CD4-positive, CD25-positive, alpha-beta regulatory T cell (primary cell): ENCODE measurements at regions not wholly inside any gene's neighbourhood (a gene's known extent, or its start where the extent isn't known, plus 50 kb on each side); places are given as distances from the start of the nearest gene placed in this dataset.
"Not testable (repeated sequence)": the region's sequence is repeated elsewhere in the genome, so short reads cannot be mapped to it uniquely, and the experiment has no call there.

Experiments used
- ATAC-seq, 2 donors: fragments of 150-1000 bp; cut with Tn5 transposase; one replicate each; pipeline ENCODE4 v1.10.0; 2021; ENCODE audit warnings: low read depth in 2 of 2, moderate number of reproducible peaks in 2 of 2, moderate library complexity in 1 of 2
- DNase-seq, 3 donors: peaks; one replicate each; pipeline versions ENCODE4 v3.0.0 to v3.0.0-alpha.2; 2012 to 2022; ENCODE audit warnings: mixed read lengths in 1 of 3
- H3K27ac ChIP-seq: one replicate; pipeline ENCODE4 v1.7.0; 2013; ENCODE audit warnings: mild to moderate bottlenecking, low read length; ENCODE audit not compliant: insufficient read depth, poor library complexity, severe bottlenecking
- H3K27me3 ChIP-seq: one replicate; pipeline ENCODE4 v1.7.0; 2013; ENCODE audit warnings: low read length; ENCODE audit not compliant: control insufficient read depth, insufficient read depth
- H3K36me3 ChIP-seq: one replicate; pipeline ENCODE4 v1.7.0; 2013; ENCODE audit warnings: mild to moderate bottlenecking, low read length, moderate library complexity; ENCODE audit not compliant: control insufficient read depth, insufficient read depth
- H3K4me1 ChIP-seq: 2 replicates; pipeline ENCODE4 v1.7.0; 2013; ENCODE audit warnings: mild to moderate bottlenecking, low read length; ENCODE audit not compliant: insufficient read depth, control insufficient read depth, poor library complexity, severe bottlenecking
- H3K4me3 ChIP-seq: one replicate; pipeline ENCODE4 v1.7.0; 2013; ENCODE audit warnings: low read depth, mild to moderate bottlenecking, low read length, moderate library complexity
- H3K9me3 ChIP-seq, 2 experiments: 1 replicate in 1 of 2; 2 replicates in 1 of 2; pipeline ENCODE4 v1.7.0; 2013; ENCODE audit warnings: low read length in 2 of 2, mild to moderate bottlenecking in 1 of 2, moderate library complexity in 1 of 2; ENCODE audit not compliant: control insufficient read depth in 2 of 2
- H3K27ac Mint-ChIP-seq, 3 donors: one replicate each; pipeline ENCODE4 v1.8.0; 2020 to 2022; ENCODE audit warnings: mild to moderate bottlenecking in 3 of 3, mixed read lengths in 3 of 3, moderate library complexity in 2 of 3
- H3K27me3 Mint-ChIP-seq: one replicate; pipeline ENCODE4 v1.8.0; 2022; ENCODE audit warnings: mild to moderate bottlenecking, mixed read lengths
- H3K36me3 Mint-ChIP-seq: one replicate; pipeline ENCODE4 v1.8.0; 2020; ENCODE audit warnings: mixed read lengths
- H3K4me1 Mint-ChIP-seq, 4 donors: one replicate each; pipeline ENCODE4 v1.8.0; 2020 to 2022; ENCODE audit warnings: mixed read lengths in 4 of 4, mild to moderate bottlenecking in 1 of 4
- H3K4me3 Mint-ChIP-seq, 4 donors: one replicate each; pipeline ENCODE4 v1.8.0; 2020 to 2022; ENCODE audit warnings: mild to moderate bottlenecking in 4 of 4, mixed read lengths in 4 of 4, moderate library complexity in 3 of 4
- H3K9me3 Mint-ChIP-seq, 7 donors: one replicate each; pipeline ENCODE4 v1.8.0; 2020 to 2022; ENCODE audit warnings: mixed read lengths in 7 of 7, mild to moderate bottlenecking in 3 of 7, moderate library complexity in 2 of 7

GRCh38 chr15:87547470-87548181 lies 708.9 kb downstream of the NTRK3 start:
- H3K4me1 ChIP-seq = no peaks in the 10 kb centered on the region
- peaks cover 0 to 8% (median 5%) of the 10 kb centered on the region in 7 donors for H3K9me3 Mint-ChIP-seq
- H3K27me3 Mint-ChIP-seq = no peaks in the 10 kb centered on the region
- H3K4me3 ChIP-seq = no peak overlapping the region
- DNase-seq = no peak
- H3K27ac Mint-ChIP-seq = no peak overlapping the region
- no peaks in the 10 kb centered on the region for H3K27me3 ChIP-seq
- H3K9me3 ChIP-seq = no peaks in the 10 kb centered on the region
- no peaks in the 10 kb centered on the region for H3K4me1 Mint-ChIP-seq
- no peaks in the 10 kb centered on the region for H3K36me3 ChIP-seq
- H3K36me3 Mint-ChIP-seq = no peaks in the 10 kb centered on the region
- ATAC-seq = no peak
- H3K4me3 Mint-ChIP-seq = no peak overlapping the region
- no peak overlapping the region for H3K27ac ChIP-seq

DNA sequence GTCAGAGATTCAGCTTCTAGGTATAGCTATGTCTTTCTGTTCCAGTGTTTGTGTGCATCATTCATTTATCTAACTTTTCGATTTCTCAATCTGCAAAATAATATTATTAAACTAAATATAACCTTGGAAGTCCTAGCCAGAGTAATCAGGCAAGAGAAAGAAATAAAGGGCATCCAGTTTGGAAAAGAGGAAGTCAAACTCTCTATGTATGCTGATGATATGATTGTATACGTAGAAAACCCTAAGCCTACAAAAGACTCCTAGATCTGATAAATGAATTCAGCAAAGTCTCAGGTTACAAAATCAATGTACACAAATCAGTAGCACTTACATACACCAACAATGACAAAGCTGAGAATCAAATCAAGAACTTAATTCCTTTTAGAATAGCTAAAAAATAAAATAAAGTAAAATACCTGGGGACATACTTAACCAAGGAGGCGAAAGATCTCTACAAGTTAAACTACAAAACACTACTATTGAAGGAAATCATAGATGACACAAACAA lies 718.2 kb downstream of the NTRK3 start:
- H3K4me3 Mint-ChIP-seq = no peak overlapping the region
- H3K27me3 Mint-ChIP-seq = no peaks in the 10 kb centered on the region
- H3K27ac Mint-ChIP-seq = no peak overlapping the region
- H3K36me3 Mint-ChIP-seq = no peaks in the 10 kb centered on the region
- no peak overlapping the region for H3K4me3 ChIP-seq
- no peak overlapping the region for H3K27ac ChIP-seq
- no peaks in the 10 kb centered on the region for H3K36me3 ChIP-seq
- no peaks in the 10 kb centered on the region for H3K9me3 ChIP-seq
- DNase-seq (no peak), ATAC-seq (no peak)
- no peaks in the 10 kb centered on the region for H3K27me3 ChIP-seq
- H3K9me3 Mint-ChIP-seq = peaks cover under 1 to 6% (median 3%) of the 10 kb centered on the region in 7 donors
- H3K4me1 Mint-ChIP-seq = no peaks in the 10 kb centered on the region
- no peaks in the 10 kb centered on the region for H3K4me1 ChIP-seq

- Histone ChIP-seq H3K27ac (no peak overlapping the region), H3K36me3 (no peaks in the 10 kb centered on the region), H3K27me3 (no peaks in the 10 kb centered on the region), H3K4me3 (no peak overlapping the region), H3K9me3 (no peaks in the 10 kb centered on the region), H3K4me1 (no peaks in the 10 kb centered on the region)
- no peak for ATAC-seq
- H3K36me3 Mint-ChIP-seq = no peaks in the 10 kb centered on the region
- peaks cover 0 to 6% (median 2%) of the 10 kb centered on the region in 7 donors for H3K9me3 Mint-ChIP-seq
- H3K4me1 Mint-ChIP-seq = no peaks in the 10 kb centered on the region
- no peak overlapping the region for H3K27ac Mint-ChIP-seq
- no peak for DNase-seq
- no peaks in the 10 kb centered on the region for H3K27me3 Mint-ChIP-seq
- H3K4me3 Mint-ChIP-seq = no peak overlapping the region
Measured at GRCh38 chr15:87537295-87537694, 719.2 kb downstream of the NTRK3 start.

DNA sequence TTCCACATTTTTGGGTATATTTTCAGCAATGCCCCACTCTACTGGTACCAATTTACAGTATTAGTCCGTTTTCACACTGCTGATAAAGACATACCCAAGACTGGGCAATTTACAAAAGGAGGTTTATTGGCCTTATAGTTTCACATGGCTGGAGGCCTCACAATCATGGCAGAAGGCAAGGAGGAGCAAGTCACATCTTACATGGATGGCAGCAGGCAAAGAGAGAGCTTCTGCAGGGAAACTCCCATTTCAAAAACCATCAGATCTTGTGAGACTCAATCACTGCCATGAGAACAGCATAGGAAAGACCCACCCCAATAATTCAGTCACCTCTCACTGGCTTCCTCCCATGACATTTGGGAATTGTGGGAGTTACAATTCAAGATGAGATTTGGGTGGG lies 722.9 kb downstream of the NTRK3 start:
- H3K27ac ChIP-seq, H3K4me3 ChIP-seq, H3K9me3 Mint-ChIP-seq, DNase-seq, H3K36me3 Mint-ChIP-seq, H3K9me3 ChIP-seq, H3K36me3 ChIP-seq, H3K4me1 ChIP-seq, H3K27me3 Mint-ChIP-seq, ATAC-seq, H3K4me3 Mint-ChIP-seq, H3K27ac Mint-ChIP-seq, H3K27me3 ChIP-seq, H3K4me1 Mint-ChIP-seq: not testable (repeated sequence)

DNA sequence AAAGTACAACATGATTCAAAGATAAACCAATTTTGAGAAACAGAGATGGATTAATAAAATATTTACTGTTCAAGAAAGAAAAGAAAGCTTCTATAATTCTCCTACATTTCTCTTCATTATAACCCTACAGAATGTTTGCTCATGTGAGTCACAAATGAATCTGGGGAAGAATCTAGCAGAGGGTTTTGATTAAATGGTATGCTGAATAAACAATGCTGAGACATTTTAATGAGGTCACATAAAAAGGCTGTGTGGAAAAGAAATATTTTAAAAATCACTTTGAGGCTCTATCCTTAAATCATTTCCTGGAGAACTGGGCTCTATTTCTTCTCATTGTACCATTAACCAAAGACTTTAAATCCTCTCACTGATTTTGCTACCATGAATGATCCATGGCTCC lies 727.7 kb downstream of the NTRK3 start:
- H3K36me3 ChIP-seq = no peaks in the 10 kb centered on the region
- H3K9me3 ChIP-seq = no peaks in the 10 kb centered on the region
- peaks cover 0 to 6% (median 4%) of the 10 kb centered on the region in 7 donors for H3K9me3 Mint-ChIP-seq
- no peak overlapping the region for H3K27ac Mint-ChIP-seq
- H3K27me3 Mint-ChIP-seq = no peaks in the 10 kb centered on the region
- H3K4me1 Mint-ChIP-seq = no peaks in the 10 kb centered on the region
- no peak overlapping the region for H3K27ac ChIP-seq
- no peak for DNase-seq
- no peaks in the 10 kb centered on the region for H3K36me3 Mint-ChIP-seq
- H3K27me3 ChIP-seq = no peaks in the 10 kb centered on the region
- H3K4me3 Mint-ChIP-seq = no peak overlapping the region
- no peak for ATAC-seq
- no peak overlapping the region for H3K4me3 ChIP-seq
- no peaks in the 10 kb centered on the region for H3K4me1 ChIP-seq

- H3K36me3 ChIP-seq = no peaks in the 10 kb centered on the region
- no peaks in the 10 kb centered on the region for H3K36me3 Mint-ChIP-seq
- H3K4me1 ChIP-seq = no peaks in the 10 kb centered on the region
- H3K9me3 Mint-ChIP-seq = peaks cover 0 to 6% (median 4%) of the 10 kb centered on the region in 7 donors
- no peaks in the 10 kb centered on the region for H3K9me3 ChIP-seq
- no peak overlapping the region for H3K4me3 ChIP-seq
- ATAC-seq (no peak), DNase-seq (no peak)
- H3K4me3 Mint-ChIP-seq = no peak overlapping the region
- H3K4me1 Mint-ChIP-seq = no peaks in the 10 kb centered on the region
- no peak overlapping the region for H3K27ac Mint-ChIP-seq
- no peaks in the 10 kb centered on the region for H3K27me3 Mint-ChIP-seq
- H3K27ac ChIP-seq = no peak overlapping the region
- no peaks in the 10 kb centered on the region for H3K27me3 ChIP-seq
Measured at GRCh38 chr15:87527875-87528274, 728.7 kb downstream of the NTRK3 start.

- Mint-ChIP-seq H3K4me1 (no peaks in the 10 kb centered on the region), H3K9me3 (peaks cover 0 to 6% (median 4%) of the 10 kb centered on the region in 7 donors), H3K36me3 (no peaks in the 10 kb centered on the region), H3K4me3 (no peak overlapping the region), H3K27me3 (no peaks in the 10 kb centered on the region), H3K27ac (no peak overlapping the region)
- ATAC-seq = no peak
- Histone ChIP-seq H3K27ac (no peak overlapping the region), H3K9me3 (no peaks in the 10 kb centered on the region), H3K4me1 (no peaks in the 10 kb centered on the region), H3K36me3 (no peaks in the 10 kb centered on the region), H3K4me3 (no peak overlapping the region), H3K27me3 (no peaks in the 10 kb centered on the region)
- DNase-seq = no peak
Measured at GRCh38 chr15:87527416-87527815, 729.1 kb downstream of the NTRK3 start.

GRCh38 chr15:87523516-87523915 lies 733.0 kb downstream of the NTRK3 start:
- Histone ChIP-seq H3K36me3 (no peaks in the 10 kb centered on the region), H3K4me3 (no peak overlapping the region), H3K27me3 (no peaks in the 10 kb centered on the region), H3K9me3 (no peaks in the 10 kb centered on the region), H3K27ac (no peak overlapping the region), H3K4me1 (no peaks in the 10 kb centered on the region)
- Mint-ChIP-seq H3K27ac (no peak overlapping the region), H3K27me3 (no peaks in the 10 kb centered on the region), H3K4me3 (no peak overlapping the region), H3K36me3 (no peaks in the 10 kb centered on the region), H3K9me3 (peaks cover 0 to 10% (median 4%) of the 10 kb centered on the region in 7 donors), H3K4me1 (no peaks in the 10 kb centered on the region)
- ATAC-seq (no peak), DNase-seq (no peak)
